ENCODE measurements at regions not wholly inside any gene's neighbourhood (a gene's known extent, or its start where the extent isn't known, plus 50 kb on each side); places are given as distances from the start of the nearest gene placed in this dataset.

- TF ChIP-seq SNAI2 (CRISPR knock-in tag; IDR thresholded peaks at IDR 0.05) (no peak), GLIS3 (CRISPR knock-in tag; IDR thresholded peaks at IDR 0.05) (no peak), ZFP30 (CRISPR knock-in tag; IDR thresholded peaks at IDR 0.05) (no peak), CSDC2 (CRISPR knock-in tag; IDR thresholded peaks at IDR 0.05) (no peak), PATZ1 (CRISPR knock-in tag; IDR thresholded peaks at IDR 0.05; ENCODE audit: borderline replicate concordance) (no peak), TSHZ2 (CRISPR knock-in tag; IDR thresholded peaks at IDR 0.05) (no peak), ARNTL (CRISPR knock-in tag; IDR thresholded peaks at IDR 0.05; ENCODE audit: borderline replicate concordance, low read depth) (no peak), ESRRG (CRISPR knock-in tag; IDR thresholded peaks at IDR 0.05) (no peak), PPARA (CRISPR knock-in tag; IDR thresholded peaks at IDR 0.05; ENCODE audit: borderline replicate concordance) (no peak), RARB (CRISPR knock-in tag; IDR thresholded peaks at IDR 0.05) (no peak), ZFP3 (CRISPR knock-in tag; IDR thresholded peaks at IDR 0.05) (no peak), BACH2 (CRISPR knock-in tag; IDR thresholded peaks at IDR 0.05; ENCODE audit: borderline replicate concordance) (no peak)
Observed at GRCh38 chr13:73417012-73417615, 358.3 kb downstream of the KLF5 start.
